NCI-H2227 treated with DMSO at 0.1 percent for 48 hours (cell line): ENCODE measurements at regions not wholly inside any gene's neighbourhood (a gene's known extent, or its start where the extent isn't known, plus 50 kb on each side); places are given as distances from the start of the nearest gene placed in this dataset.

Source experiments
- DNase-seq: peaks from one replicate; lab custom pipeline; 2025; lab: John Stamatoyannopoulos, UW

DNA sequence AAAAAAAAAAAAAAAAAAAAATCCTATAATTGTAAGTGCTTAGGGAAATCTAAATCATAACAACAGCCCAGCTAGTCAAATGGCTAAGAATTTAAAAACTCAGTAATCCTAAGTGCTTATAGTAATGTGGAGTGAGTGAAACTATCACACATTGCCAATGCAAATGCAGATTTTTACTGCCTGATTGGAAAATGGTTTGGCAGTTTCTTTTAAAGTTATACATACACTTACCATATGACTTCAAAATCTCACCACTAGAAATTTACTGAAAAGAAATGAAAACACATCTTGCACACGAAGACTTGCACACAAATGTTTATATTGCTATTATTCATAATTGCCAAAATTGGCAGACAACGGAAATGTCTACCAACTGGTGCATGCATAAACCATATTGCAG lies 51.3 kb upstream of the STXBP6 start:
- DNase-seq = no peak
